ENCODE measurements at regions not wholly inside any gene's neighbourhood (a gene's known extent, or its start where the extent isn't known, plus 50 kb on each side); places are given as distances from the start of the nearest gene placed in this dataset.
"Not testable (repeated sequence)": the region's sequence is repeated elsewhere in the genome, so short reads cannot be mapped to it uniquely, and the experiment has no call there.

- Mint-ChIP-seq H3K9me3 (ENCODE audit: low read depth) (peaks cover 4% of the 10 kb centered on the region), H3K36me3 (ENCODE audit: insufficient read depth) (no peaks in the 10 kb centered on the region), H3K4me1 (ENCODE audit: low read depth) (no peaks in the 10 kb centered on the region), H3K27me3 (peaks cover 38% of the 10 kb centered on the region), H3K27ac (no peak overlapping the region), H3K4me3 (ENCODE audit: low read depth) (no peak overlapping the region)
- no peak for DNase-seq (ENCODE audit: low spot score, unreplicated experiment)
- no peak for TF ChIP-seq CTCF (IDR thresholded peaks at IDR 0.05; ENCODE audit: unreplicated experiment)
Observed at GRCh38 chr20:43831481-43832065, 83.1 kb upstream of the TOX2 start.

GRCh38 chr20:43830883-43831282 is 83.8 kb upstream of the TOX2 start:
- TF ChIP-seq CTCF (IDR thresholded peaks at IDR 0.05; ENCODE audit: unreplicated experiment), result no peak
- Mint-ChIP-seq H3K27ac (no peak overlapping the region), H3K9me3 (ENCODE audit: low read depth) (peaks cover 4% of the 10 kb centered on the region), H3K27me3 (peaks cover 38% of the 10 kb centered on the region), H3K36me3 (ENCODE audit: insufficient read depth) (no peaks in the 10 kb centered on the region), H3K4me3 (ENCODE audit: low read depth) (no peak overlapping the region), H3K4me1 (ENCODE audit: low read depth) (no peaks in the 10 kb centered on the region)
- DNase-seq (ENCODE audit: low spot score, unreplicated experiment), result no peak

GRCh38 chr20:43829951-43830690 is 84.5 kb upstream of the TOX2 start:
- DNase-seq (ENCODE audit: low spot score, unreplicated experiment), result no peak
- Mint-ChIP-seq H3K9me3 (ENCODE audit: low read depth) (peaks cover 4% of the 10 kb centered on the region), H3K4me1 (ENCODE audit: low read depth) (no peaks in the 10 kb centered on the region), H3K27ac (no peak overlapping the region), H3K4me3 (ENCODE audit: low read depth) (no peak overlapping the region), H3K27me3 (peaks cover 43% of the 10 kb centered on the region), H3K36me3 (ENCODE audit: insufficient read depth) (no peaks in the 10 kb centered on the region)
- TF ChIP-seq CTCF (IDR thresholded peaks at IDR 0.05; ENCODE audit: unreplicated experiment), result no peak

- Mint-ChIP-seq H3K27me3 (peaks cover 37% of the 10 kb centered on the region), H3K4me1 (ENCODE audit: low read depth) (no peaks in the 10 kb centered on the region), H3K36me3 (ENCODE audit: insufficient read depth) (no peaks in the 10 kb centered on the region), H3K27ac (no peak overlapping the region), H3K9me3 (ENCODE audit: low read depth) (peaks cover 4% of the 10 kb centered on the region), H3K4me3 (ENCODE audit: low read depth) (no peak overlapping the region)
- TF ChIP-seq CTCF (IDR thresholded peaks at IDR 0.05; ENCODE audit: unreplicated experiment), result no peak
- no peak for DNase-seq (ENCODE audit: low spot score, unreplicated experiment)
Observed at GRCh38 chr20:43827940-43828562, 86.6 kb upstream of the TOX2 start.

- H3K27ac Mint-ChIP-seq; DNase-seq (ENCODE audit: low spot score, unreplicated experiment); H3K4me1 Mint-ChIP-seq (ENCODE audit: low read depth); H3K9me3 Mint-ChIP-seq (ENCODE audit: low read depth); H3K4me3 Mint-ChIP-seq (ENCODE audit: low read depth); H3K36me3 Mint-ChIP-seq (ENCODE audit: insufficient read depth): not testable (repeated sequence)
- peaks cover 29% of the 10 kb centered on the region for H3K27me3 Mint-ChIP-seq
Observed at GRCh38 chr20:43826943-43827342, 87.7 kb upstream of the TOX2 start.
